K562 (cell line): ENCODE measurements at regions not wholly inside any gene's neighbourhood (a gene's known extent, or its start where the extent isn't known, plus 50 kb on each side); places are given as distances from the start of the nearest gene placed in this dataset.

Experiments used
- ATAC-seq: fragments of 200-7000 bp; cut with Tn5 transposase; 3 replicates; pipeline ENCODE4 v1.9.1; 2020; ENCODE audit warnings: moderate library complexity
- BruUV-seq: library from RNA; stranded (reverse); fragments of 400-500 nt; replicated peaks from 2 replicates; lab custom pipeline; 2021; lab: Mats Ljungman, UMichigan
- CTCF ChIA-PET: fragments of 300-600 bp; formaldehyde crosslinking; extraction: SDS; loops from one replicate; lab custom pipeline; 2021; ENCODE audit warnings: low intra/inter-chr PET ratio; lab: Yijun Ruan, JAX
- POLR2A ChIA-PET: fragments of 300-600, 350-650 bp; sonication (Branson Sonifier 250); formaldehyde crosslinking; extraction: SDS; loops from one replicate; lab custom pipeline; 2021; ENCODE audit warnings: antibody characterized with exemption, inconsistent platforms; lab: Yijun Ruan, JAX
- DNase-seq, 4 experiments: peaks; one replicate each; pipeline versions ENCODE4 v3.0.0 to v3.0.0-alpha.2; 2011 to 2018; ENCODE audit warnings: low spot score in 3 of 4, mixed read lengths in 3 of 4; ENCODE audit errors: extremely low read depth in 1 of 4
- FAIRE-seq: peaks from 2 replicates; lab custom pipeline; 2011; peaks lifted over from hg19 to GRCh38; lab: Jason Lieb, UNC
- H2AFZ ChIP-seq: 2 replicates; pipeline ENCODE4 v1.6.0; 2011; ENCODE audit warnings: low read depth, low read length, control low read depth, inconsistent platforms
- H3K27ac ChIP-seq: fragments of 200-600 bp; 3 replicates; pipeline ENCODE4 v1.8.0; 2011; ENCODE audit warnings: low read depth, mild to moderate bottlenecking, control low read depth, inconsistent platforms, low read length, moderate library complexity, mixed read lengths; ENCODE audit errors: extremely low read depth
- H3K27me3 ChIP-seq, 2 experiments: fragments of 300-600 bp in 1 of 2; 2 replicates in 1 of 2; 3 replicates in 1 of 2; pipeline versions ENCODE4 v1.6.0 to v1.8.0; 2011; ENCODE audit warnings: inconsistent platforms in 2 of 2, low read length in 2 of 2, mild to moderate bottlenecking in 1 of 2, mixed read lengths in 1 of 2, moderate library complexity in 1 of 2; ENCODE audit not compliant: control insufficient read depth in 2 of 2, insufficient read depth in 2 of 2
- H3K36me3 ChIP-seq: fragments of 300-600 bp; 3 replicates; pipeline ENCODE4 v1.8.0; 2011; ENCODE audit warnings: mild to moderate bottlenecking, low read length, inconsistent platforms; ENCODE audit not compliant: control insufficient read depth, insufficient read depth
- H3K4me1 ChIP-seq, 2 experiments: fragments of 200-600 bp in 1 of 2; replicated peaks in 1 of 2; 2 replicates in 1 of 2; 3 replicates in 1 of 2; pipeline versions ENCODE4 v1.5.1 to v1.8.0; 2011; ENCODE audit warnings: inconsistent platforms in 2 of 2, low read length in 2 of 2, mild to moderate bottlenecking in 1 of 2, mixed read lengths in 1 of 2, moderate library complexity in 1 of 2; ENCODE audit not compliant: control insufficient read depth in 2 of 2, insufficient read depth in 2 of 2
- H3K4me2 ChIP-seq: 2 replicates; pipeline ENCODE4 v1.6.1; 2011; ENCODE audit warnings: low read length, control low read depth, inconsistent platforms, mixed read lengths; ENCODE audit not compliant: insufficient read depth
- H3K4me3 ChIP-seq: fragments of 200-600 bp; sonication (generic), shearing (Covaris generic); 2 replicates; pipeline ENCODE4 v1.5.1; 2016; ENCODE audit warnings: control low read depth, inconsistent platforms
- H3K79me2 ChIP-seq: fragments of 200-600 bp; 3 replicates; pipeline ENCODE4 v1.8.0; 2011; ENCODE audit warnings: low read length, inconsistent platforms; ENCODE audit not compliant: control insufficient read depth, insufficient read depth
- H3K9ac ChIP-seq, 2 experiments: 2 replicates each; pipeline versions ENCODE4 v1.6.0 to v1.6.1; 2011; ENCODE audit warnings: low read depth in 2 of 2, low read length in 2 of 2, control low read depth in 1 of 2, inconsistent platforms in 1 of 2, mild to moderate bottlenecking in 1 of 2, mixed read lengths in 1 of 2; ENCODE audit not compliant: insufficient read depth in 1 of 2
- H3K9me1 ChIP-seq: one replicate; pipeline ENCODE4 v1.6.0; 2011; ENCODE audit warnings: inconsistent platforms, mild to moderate bottlenecking, low read length, moderate library complexity; ENCODE audit not compliant: control insufficient read depth, insufficient read depth
- H3K9me3 ChIP-seq: replicated peaks from 2 replicates; pipeline ENCODE4 v1.5.1; 2011; ENCODE audit warnings: low read depth, low read length, inconsistent platforms; ENCODE audit not compliant: control insufficient read depth, insufficient read depth
- H4K20me1 ChIP-seq: replicated peaks from 2 replicates; pipeline ENCODE4 v1.6.1; 2011; ENCODE audit warnings: low read length, inconsistent platforms, mixed read lengths; ENCODE audit not compliant: control insufficient read depth, insufficient read depth
- DNMT1 ChIP-seq: fragments of 450-650 bp; IDR thresholded peaks from 2 replicates; pipeline ENCODE4 v1.6.1; 2016; ENCODE audit warnings: antibody characterized with exemption, mild to moderate bottlenecking
- DPF2 ChIP-seq: fragments of 450-650 bp; IDR thresholded peaks from 2 replicates; pipeline ENCODE4 v1.6.1; 2016
- FOXJ2 ChIP-seq: fragments of 200-800 bp; sonication (Bioruptor generic); IDR thresholded peaks from 2 replicates; pipeline ENCODE4 v1.6.1; 2016; ENCODE audit warnings: missing genetic modification characterization, missing compliant biosample characterization
- GATAD2A ChIP-seq: fragments of 450-650 bp; IDR thresholded peaks from 2 replicates; pipeline ENCODE4 v1.6.1; 2017
- NEUROD1 ChIP-seq: fragments of 150-350 bp; IDR thresholded peaks from 2 replicates; pipeline ENCODE4 v1.6.1; 2014; ENCODE audit warnings: borderline replicate concordance, low read length, low read depth; ENCODE audit not compliant: partially characterized antibody
- PATZ1 ChIP-seq: fragments of 250-450 bp; sonication (Bioruptor Pico); IDR thresholded peaks from 2 replicates; pipeline ENCODE4 v1.5.0; 2020; ENCODE audit warnings: mild to moderate bottlenecking, borderline replicate concordance
- POLR2G ChIP-seq: fragments of 200-400 bp; formaldehyde crosslinking; IDR thresholded peaks from 2 replicates; pipeline ENCODE4 v1.6.1; 2017; ENCODE audit warnings: low read depth, mild to moderate bottlenecking, antibody characterized with exemption, low read length, moderate library complexity
- SRSF3 ChIP-seq: fragments of 200-400 bp; formaldehyde crosslinking; IDR thresholded peaks from 2 replicates; pipeline ENCODE4 v1.6.1; 2016; ENCODE audit warnings: mild to moderate bottlenecking, low read length, moderate library complexity; ENCODE audit not compliant: insufficient read depth
- THRAP3 ChIP-seq: fragments of 450-650 bp; IDR thresholded peaks from 2 replicates; pipeline ENCODE4 v1.6.1; 2016; ENCODE audit warnings: mild to moderate bottlenecking, inconsistent platforms, borderline replicate concordance
- THRB ChIP-seq: fragments of 450-650 bp; formaldehyde crosslinking; conservative IDR thresholded peaks from 2 replicates; pipeline ENCODE4 v1.4.0; 2022; ENCODE audit warnings: mild to moderate bottlenecking, missing genetic modification characterization
- ZC3H8 ChIP-seq: fragments of 450-650 bp; IDR thresholded peaks from 2 replicates; pipeline ENCODE4 v1.6.1; 2017
- ZNF140 ChIP-seq: fragments of 250-450 bp; sonication (Bioruptor Pico); IDR thresholded peaks from 2 replicates; pipeline ENCODE4 v1.8.0; 2021; ENCODE audit warnings: moderate library complexity, mild to moderate bottlenecking, inconsistent platforms
- ZNF655 ChIP-seq: fragments of 250-450 bp; sonication (Bioruptor Pico); IDR thresholded peaks from 2 replicates; pipeline ENCODE4 v1.5.0; 2021
- ZNF740 ChIP-seq, 3 experiments: fragments of 200-800 bp in 1 of 3; sonication (Bioruptor generic) in 1 of 3; sonication (generic) in 1 of 3; formaldehyde crosslinking in 1 of 3; IDR thresholded peaks; 2 replicates each; pipeline versions ENCODE4 v1.6.1 to v1.8.0; 2016 to 2022; ENCODE audit warnings: mild to moderate bottlenecking in 2 of 3, missing compliant biosample characterization in 2 of 3, missing genetic modification characterization in 2 of 3, missing genetic modification reagents in 1 of 3
- WGBS: fragments of 100-300 bp; shearing (Covaris generic); methylation state at CpG from one replicate; pipeline ENCODE4 v1.1.6; 2016; ENCODE audit warnings: low coverage, mixed read lengths; ENCODE audit not compliant: insufficient coverage; ENCODE audit errors: missing lambda C conversion rate; 5-methylcytosine and 5-hydroxymethylcytosine counted together
- in situ Hi-C: fragments of 300-500 bp; cut with MboI; formaldehyde crosslinking; loops from 4 replicates; pipeline ENCODE4 v1.15.0; 2018; ENCODE audit warnings: inconsistent platforms, mixed read lengths
- intact Hi-C: fragments of 100-400 bp; cut with micrococcal nuclease; formaldehyde crosslinking; loops from 2 replicates; pipeline ENCODE4 v1.14.2; 2022
- TF ChIP-seq, protein P1 (sequence below): IDR thresholded peaks from 3 replicates; pipeline ENCODE4 v1.6.1; 2011; ENCODE audit warnings: borderline replicate concordance, mild to moderate bottlenecking, moderate library complexity; ENCODE audit not compliant: insufficient read length; ENCODE audit errors: extremely low read depth

GRCh38 chr2:64237266-64237665 lies 93.0 kb upstream of the PELI1 start:
- H3K27ac ChIP-seq, result no peak overlapping the region
- H3K4me3 ChIP-seq, result no peak overlapping the region
- H3K9me1 ChIP-seq, result no peaks in the 10 kb centered on the region
- POLR2A ChIA-PET, result no interaction called here
- H2AFZ ChIP-seq, result no peak overlapping the region
- in situ Hi-C loops (no loop called here), intact Hi-C loops (no loop called here)
- no peak for DNase-seq
- no peaks in the 10 kb centered on the region for H3K9me3 ChIP-seq
- no peaks in the 10 kb centered on the region for H3K36me3 ChIP-seq
- no peaks in the 10 kb centered on the region for H3K79me2 ChIP-seq
- H3K4me1 ChIP-seq, result no peaks in the 10 kb centered on the region
- no peak overlapping the region for H3K4me2 ChIP-seq
- BruUV-seq, result no TSS peak
- no peak for ATAC-seq
- FAIRE-seq, result no peak
- H3K9ac ChIP-seq, result no peak overlapping the region
- H4K20me1 ChIP-seq, result no peaks in the 10 kb centered on the region
- H3K27me3 ChIP-seq, result no peaks in the 10 kb centered on the region
- CTCF ChIA-PET, result no interaction called here
- WGBS, result 20% methylated on average over 2 of the region's 2 CpGs
- TF ChIP-seq SRSF3 (no peak), THRB (CRISPR knock-in tag) (no peak), NEUROD1 (no peak), DNMT1 (no peak), ZNF740 (CRISPR knock-in tag; IDR thresholded peaks at IDR 0.05) (no peak), ZNF740 (tag; IDR thresholded peaks at IDR 0.05) (no peak), DPF2 (no peak), GATAD2A (no peak), POLR2G (no peak), ZNF140 (CRISPR knock-in tag) (no peak), ZC3H8 (no peak), FOXJ2 (tag) (no peak), ZNF655 (CRISPR knock-in tag) (no peak), PATZ1 (CRISPR knock-in tag) (no peak), THRAP3 (no peak)
- TF ChIP-seq, protein P1, sequence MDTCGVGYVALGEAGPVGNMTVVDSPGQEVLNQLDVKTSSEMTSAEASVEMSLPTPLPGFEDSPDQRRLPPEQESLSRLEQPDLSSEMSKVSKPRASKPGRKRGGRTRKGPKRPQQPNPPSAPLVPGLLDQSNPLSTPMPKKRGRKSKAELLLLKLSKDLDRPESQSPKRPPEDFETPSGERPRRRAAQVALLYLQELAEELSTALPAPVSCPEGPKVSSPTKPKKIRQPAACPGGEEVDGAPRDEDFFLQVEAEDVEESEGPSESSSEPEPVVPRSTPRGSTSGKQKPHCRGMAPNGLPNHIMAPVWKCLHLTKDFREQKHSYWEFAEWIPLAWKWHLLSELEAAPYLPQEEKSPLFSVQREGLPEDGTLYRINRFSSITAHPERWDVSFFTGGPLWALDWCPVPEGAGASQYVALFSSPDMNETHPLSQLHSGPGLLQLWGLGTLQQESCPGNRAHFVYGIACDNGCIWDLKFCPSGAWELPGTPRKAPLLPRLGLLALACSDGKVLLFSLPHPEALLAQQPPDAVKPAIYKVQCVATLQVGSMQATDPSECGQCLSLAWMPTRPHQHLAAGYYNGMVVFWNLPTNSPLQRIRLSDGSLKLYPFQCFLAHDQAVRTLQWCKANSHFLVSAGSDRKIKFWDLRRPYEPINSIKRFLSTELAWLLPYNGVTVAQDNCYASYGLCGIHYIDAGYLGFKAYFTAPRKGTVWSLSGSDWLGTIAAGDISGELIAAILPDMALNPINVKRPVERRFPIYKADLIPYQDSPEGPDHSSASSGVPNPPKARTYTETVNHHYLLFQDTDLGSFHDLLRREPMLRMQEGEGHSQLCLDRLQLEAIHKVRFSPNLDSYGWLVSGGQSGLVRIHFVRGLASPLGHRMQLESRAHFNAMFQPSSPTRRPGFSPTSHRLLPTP, result no peak
